RWPE1 (cell line): ENCODE measurements at regions not wholly inside any gene's neighbourhood (a gene's known extent, or its start where the extent isn't known, plus 50 kb on each side); places are given as distances from the start of the nearest gene placed in this dataset.

Source experiments
- CTCF ChIA-PET: fragments of 350-600 bp; sonication (Branson Sonifier 250); formaldehyde crosslinking; extraction: SDS; loops from one replicate; lab custom pipeline; 2021; lab: Yijun Ruan, JAX
- POLR2A ChIA-PET: fragments of 400-600 bp; formaldehyde crosslinking; extraction: SDS; loops from one replicate; lab custom pipeline; 2020; ENCODE audit warnings: antibody characterized with exemption; ENCODE audit not compliant: low non-redundant PET; lab: Yijun Ruan, JAX
- DNase-seq: peaks from one replicate; pipeline ENCODE4 v3.0.0; 2012; ENCODE audit warnings: low spot score
- H3K27ac ChIP-seq: fragments of 450-650 bp; 2 replicates; pipeline ENCODE4 v1.5.1; 2017
- TF ChIP-seq, protein P1 (sequence below): fragments of 450-650 bp; conservative IDR thresholded peaks from 2 replicates; pipeline ENCODE4 v1.5.1; 2017; ENCODE audit warnings: low read depth, mild to moderate bottlenecking

DNA sequence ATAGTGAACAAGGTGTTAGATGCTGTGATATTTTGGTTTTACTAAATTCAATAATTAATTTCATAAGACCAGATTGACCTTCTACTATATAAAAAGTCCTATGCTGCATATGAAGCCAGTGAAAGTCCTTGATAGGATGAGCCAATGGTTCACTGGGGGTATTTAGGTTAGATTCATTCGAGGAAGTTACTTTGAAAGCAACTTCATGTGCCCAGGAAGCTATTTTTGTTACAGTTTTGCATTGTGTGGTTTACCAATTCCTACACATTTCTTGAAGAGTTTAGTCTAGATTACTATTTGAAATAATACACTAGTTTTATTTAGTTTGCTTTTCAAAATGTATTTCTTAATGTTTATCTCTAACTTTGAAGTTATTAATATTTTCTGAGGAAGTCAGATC, 58.5 kb upstream of the RMST start:
- CTCF ChIA-PET: interaction anchor here (0.6 to 1.3 kb wide), 3 partner anchors 418 to 827 kb away, joined by 3 to 6 read pairs (median 4); no protein-coding TSS in a partner anchor
- H3K27ac ChIP-seq: no peak overlapping the region
- POLR2A ChIA-PET: no interaction called here
- TF ChIP-seq, protein P1, sequence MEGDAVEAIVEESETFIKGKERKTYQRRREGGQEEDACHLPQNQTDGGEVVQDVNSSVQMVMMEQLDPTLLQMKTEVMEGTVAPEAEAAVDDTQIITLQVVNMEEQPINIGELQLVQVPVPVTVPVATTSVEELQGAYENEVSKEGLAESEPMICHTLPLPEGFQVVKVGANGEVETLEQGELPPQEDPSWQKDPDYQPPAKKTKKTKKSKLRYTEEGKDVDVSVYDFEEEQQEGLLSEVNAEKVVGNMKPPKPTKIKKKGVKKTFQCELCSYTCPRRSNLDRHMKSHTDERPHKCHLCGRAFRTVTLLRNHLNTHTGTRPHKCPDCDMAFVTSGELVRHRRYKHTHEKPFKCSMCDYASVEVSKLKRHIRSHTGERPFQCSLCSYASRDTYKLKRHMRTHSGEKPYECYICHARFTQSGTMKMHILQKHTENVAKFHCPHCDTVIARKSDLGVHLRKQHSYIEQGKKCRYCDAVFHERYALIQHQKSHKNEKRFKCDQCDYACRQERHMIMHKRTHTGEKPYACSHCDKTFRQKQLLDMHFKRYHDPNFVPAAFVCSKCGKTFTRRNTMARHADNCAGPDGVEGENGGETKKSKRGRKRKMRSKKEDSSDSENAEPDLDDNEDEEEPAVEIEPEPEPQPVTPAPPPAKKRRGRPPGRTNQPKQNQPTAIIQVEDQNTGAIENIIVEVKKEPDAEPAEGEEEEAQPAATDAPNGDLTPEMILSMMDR: no peak
- DNase-seq: no peak

DNA sequence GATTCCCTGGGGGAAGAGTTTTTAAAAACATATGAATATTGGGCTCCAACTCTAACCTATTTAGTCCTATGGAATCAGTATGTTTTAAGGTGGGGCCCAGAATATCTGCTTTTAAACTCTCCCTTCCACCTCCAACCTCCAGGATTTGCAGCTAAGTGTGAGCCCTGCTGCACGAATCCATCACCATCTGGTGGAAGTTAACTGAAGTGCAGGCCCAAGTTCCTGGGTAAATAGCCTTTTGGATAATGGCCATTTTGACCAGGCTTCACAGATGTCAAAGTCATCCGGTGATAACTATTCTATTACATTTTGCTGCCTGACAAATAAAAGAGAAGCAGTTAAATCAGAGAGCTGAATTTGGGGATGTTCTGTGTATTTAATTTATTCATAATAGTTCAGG, 58.1 kb upstream of the RMST start:
- H3K27ac ChIP-seq: no peak overlapping the region
- ChIA-PET CTCF (interaction anchor here (0.6 to 1.3 kb wide), 7 partner anchors 57 to 1875 kb away, joined by 3 to 6 read pairs (median 3); no protein-coding TSS in a partner anchor), POLR2A (no interaction called here)
- peak; percentile 48 for DNase-seq
- TF ChIP-seq, protein P1: peak; percentile 62

DNA sequence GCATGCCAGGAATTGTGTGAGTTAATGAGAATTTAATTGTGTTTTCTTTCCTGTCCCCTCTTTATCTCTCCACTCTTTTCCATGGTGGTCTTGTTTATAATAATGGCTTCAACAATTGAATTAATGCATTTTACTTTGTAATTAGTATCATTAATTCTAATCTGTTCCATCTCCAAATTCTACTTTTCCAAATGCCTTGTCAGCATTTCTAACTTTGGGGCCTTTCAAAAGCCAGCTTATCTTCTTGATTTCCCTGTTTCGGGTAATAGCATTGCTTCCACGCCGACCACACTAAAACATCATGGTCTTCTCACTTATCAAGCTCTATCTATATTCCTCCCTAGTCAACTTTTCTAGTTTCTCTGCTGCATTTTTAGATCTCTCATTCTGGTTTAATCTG, 54.2 kb upstream of the RMST start:
- TF ChIP-seq, protein P1: no peak
- DNase-seq: no peak
- ChIA-PET CTCF (no interaction called here), POLR2A (no interaction called here)
- H3K27ac ChIP-seq: no peak overlapping the region

DNA sequence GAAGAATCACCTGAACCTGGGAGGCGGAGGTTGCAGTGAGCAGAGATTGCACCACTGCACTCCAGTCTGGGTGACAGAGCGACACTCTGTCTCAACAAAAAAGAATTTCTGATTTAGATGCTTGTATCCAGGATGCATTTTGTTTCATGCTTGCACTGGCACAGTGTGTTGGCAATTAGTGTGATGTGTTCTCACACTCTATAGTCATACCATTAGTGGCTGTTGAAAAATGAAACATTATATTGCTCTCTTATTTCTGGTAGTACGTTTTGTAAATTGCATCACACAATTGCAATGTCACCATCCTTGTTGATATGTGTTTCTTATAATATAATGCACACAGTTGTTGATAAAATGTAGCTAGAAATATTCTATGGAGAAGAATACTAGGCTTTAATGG, 51.3 kb upstream of the RMST start:
- ChIA-PET CTCF (no interaction called here), POLR2A (no interaction called here)
- TF ChIP-seq, protein P1: no peak
- no peak overlapping the region for H3K27ac ChIP-seq
- no peak for DNase-seq
